HepG2 (cell line): ENCODE measurements at regions not wholly inside any gene's neighbourhood (a gene's known extent, or its start where the extent isn't known, plus 50 kb on each side); places are given as distances from the start of the nearest gene placed in this dataset.

Source experiments
- BCL6 ChIP-seq: IDR thresholded peaks from 2 replicates; pipeline ENCODE4 v1.6.1; 2016; ENCODE audit warnings: missing genetic modification reagents, missing compliant biosample characterization
- HOXA3 ChIP-seq: sonication (generic); formaldehyde crosslinking; IDR thresholded peaks from 2 replicates; pipeline ENCODE4 v1.5.0; 2020; ENCODE audit warnings: missing genetic modification reagents
- JUNB ChIP-seq: sonication (generic); formaldehyde crosslinking; IDR thresholded peaks from 2 replicates; pipeline ENCODE4 v1.8.0; 2022; ENCODE audit warnings: missing genetic modification reagents, mild to moderate bottlenecking, borderline replicate concordance
- KDM2A ChIP-seq: sonication (generic); formaldehyde crosslinking; IDR thresholded peaks from 2 replicates; pipeline ENCODE4 v1.4.0; 2020; ENCODE audit warnings: low read depth, missing genetic modification reagents, borderline replicate concordance
- MEF2D ChIP-seq: sonication (generic); formaldehyde crosslinking; IDR thresholded peaks from 2 replicates; pipeline ENCODE4 v1.5.1; 2020; ENCODE audit warnings: mild to moderate bottlenecking, missing genetic modification reagents
- MYC ChIP-seq: sonication (generic); formaldehyde crosslinking; IDR thresholded peaks from 2 replicates; pipeline ENCODE4 v1.9.0; 2021; ENCODE audit warnings: missing genetic modification reagents, borderline replicate concordance
- POGZ ChIP-seq: sonication (generic); formaldehyde crosslinking; IDR thresholded peaks from 2 replicates; pipeline ENCODE4 v1.4.0; 2020; ENCODE audit warnings: mild to moderate bottlenecking, missing genetic modification reagents
- ZBTB1 ChIP-seq: sonication (generic); formaldehyde crosslinking; IDR thresholded peaks from 2 replicates; pipeline ENCODE4 v1.4.0; 2020; ENCODE audit warnings: missing genetic modification reagents, borderline replicate concordance
- ZMYM2 ChIP-seq: sonication (generic); formaldehyde crosslinking; IDR thresholded peaks from 2 replicates; pipeline ENCODE4 v1.8.0; 2022; ENCODE audit warnings: mild to moderate bottlenecking, missing genetic modification reagents
- ZNF12 ChIP-seq: sonication (generic); formaldehyde crosslinking; IDR thresholded peaks from 2 replicates; pipeline ENCODE4 v1.5.0; 2020; ENCODE audit warnings: missing genetic modification reagents
- ZNF264 ChIP-seq: sonication (generic); formaldehyde crosslinking; IDR thresholded peaks from 2 replicates; pipeline ENCODE4 v1.4.0; 2020; ENCODE audit warnings: missing genetic modification reagents
- ZNF441 ChIP-seq: sonication (generic); formaldehyde crosslinking; IDR thresholded peaks from 2 replicates; pipeline ENCODE4 v1.7.0; 2021; ENCODE audit warnings: missing genetic modification reagents, borderline replicate concordance
- ZNF678 ChIP-seq: sonication (generic); formaldehyde crosslinking; IDR thresholded peaks from 2 replicates; pipeline ENCODE4 v1.4.0; 2020; ENCODE audit warnings: mild to moderate bottlenecking, missing genetic modification reagents
- ZNF790 ChIP-seq: sonication (generic); formaldehyde crosslinking; IDR thresholded peaks from 2 replicates; pipeline ENCODE4 v1.8.0; 2022; ENCODE audit warnings: missing genetic modification reagents, mild to moderate bottlenecking, borderline replicate concordance
- TF ChIP-seq, protein P1 (sequence below), 2 experiments: sonication (generic) in 1 of 2; formaldehyde crosslinking in 1 of 2; IDR thresholded peaks; 2 replicates each; pipeline versions ENCODE4 v1.5.1 to v1.6.1; 2011 to 2020; ENCODE audit warnings: borderline replicate concordance in 1 of 2, low read depth in 1 of 2, low read length in 1 of 2, mild to moderate bottlenecking in 1 of 2, missing genetic modification reagents in 1 of 2, moderate library complexity in 1 of 2
- TF ChIP-seq, protein P2 (sequence below): IDR thresholded peaks from 2 replicates; pipeline ENCODE4 v1.6.1; 2016; ENCODE audit warnings: control low read depth
- TF ChIP-seq, protein P3 (sequence below): sonication (generic); formaldehyde crosslinking; IDR thresholded peaks from 2 replicates; pipeline ENCODE4 v1.5.0; 2020; ENCODE audit warnings: mild to moderate bottlenecking, missing genetic modification reagents, moderate library complexity
- TF ChIP-seq, protein P4 (sequence below): IDR thresholded peaks from 2 replicates; pipeline ENCODE4 v1.6.1; 2016
- TF ChIP-seq, protein P5 (sequence below): sonication (generic); formaldehyde crosslinking; IDR thresholded peaks from 2 replicates; pipeline ENCODE4 v1.4.0; 2020; ENCODE audit warnings: missing genetic modification reagents, borderline replicate concordance
- TF ChIP-seq, protein P6 (sequence below): fragments of 450-650 bp; IDR thresholded peaks from 2 replicates; pipeline ENCODE4 v1.6.1; 2017; ENCODE audit warnings: mild to moderate bottlenecking

DNA sequence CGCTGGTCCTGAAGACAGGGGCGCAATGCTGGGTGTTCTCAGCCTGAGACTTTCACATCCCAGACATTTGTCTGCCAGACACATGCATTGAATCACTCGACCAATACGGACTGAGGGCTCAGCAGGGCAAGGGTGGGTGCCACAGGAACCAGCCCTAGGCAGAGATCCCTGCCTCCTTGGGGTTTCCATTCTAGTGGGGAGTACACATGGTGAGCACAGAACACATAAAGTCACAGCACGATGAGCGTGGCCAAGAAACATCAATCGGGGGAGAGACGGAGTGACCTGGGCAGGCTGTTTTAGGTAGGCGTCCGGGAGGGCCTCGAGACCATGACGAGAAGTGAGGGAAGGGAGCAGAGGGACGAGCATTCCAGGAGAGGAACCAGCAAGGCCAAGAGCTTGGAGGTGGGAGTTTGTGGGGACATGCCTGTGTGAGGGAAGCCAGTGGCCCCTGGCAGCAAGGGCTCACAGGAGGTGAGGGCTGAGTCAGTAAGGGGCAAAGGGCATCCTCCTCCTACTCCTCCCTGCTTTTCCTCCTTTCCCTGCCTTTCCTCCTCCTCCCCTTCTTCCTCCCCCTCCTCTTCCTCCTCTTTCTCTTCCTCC is 126.3 kb upstream of the PEG3 start (continued):
- TF ChIP-seq MEF2D (CRISPR knock-in tag) (no peak; the same call in 1 of the 2 replicates), BCL6 (no peak), JUNB (CRISPR knock-in tag) (no peak), ZNF264 (no peak), MYC (CRISPR knock-in tag) (peak; percentile 7; the same call in 1 of the 2 replicates), ZMYM2 (no peak), ZNF790 (no peak), ZNF12 (no peak), KDM2A (CRISPR knock-in tag) (no peak), POGZ (peak; percentile 47; the same call in 1 of the 2 replicates), ZBTB1 (CRISPR knock-in tag) (no peak), ZNF441 (CRISPR knock-in tag) (0 out of 2 replicates have a peak, but pooled peaks have one; percentile 16), ZNF678 (CRISPR knock-in tag) (0 out of 2 replicates have a peak, but pooled peaks have one; percentile 14), HOXA3 (CRISPR knock-in tag) (no peak; the same call in 1 of the 2 replicates)
- TF ChIP-seq, protein P1, sequence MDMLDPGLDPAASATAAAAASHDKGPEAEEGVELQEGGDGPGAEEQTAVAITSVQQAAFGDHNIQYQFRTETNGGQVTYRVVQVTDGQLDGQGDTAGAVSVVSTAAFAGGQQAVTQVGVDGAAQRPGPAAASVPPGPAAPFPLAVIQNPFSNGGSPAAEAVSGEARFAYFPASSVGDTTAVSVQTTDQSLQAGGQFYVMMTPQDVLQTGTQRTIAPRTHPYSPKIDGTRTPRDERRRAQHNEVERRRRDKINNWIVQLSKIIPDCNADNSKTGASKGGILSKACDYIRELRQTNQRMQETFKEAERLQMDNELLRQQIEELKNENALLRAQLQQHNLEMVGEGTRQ (IDR thresholded peaks at IDR 0.05; ENCODE audit: low read depth, low read length) = no peak
- TF ChIP-seq, protein P1 (CRISPR knock-in tag; IDR thresholded peaks at IDR 0.05; ENCODE audit: borderline replicate concordance) = no peak
- TF ChIP-seq, protein P2, sequence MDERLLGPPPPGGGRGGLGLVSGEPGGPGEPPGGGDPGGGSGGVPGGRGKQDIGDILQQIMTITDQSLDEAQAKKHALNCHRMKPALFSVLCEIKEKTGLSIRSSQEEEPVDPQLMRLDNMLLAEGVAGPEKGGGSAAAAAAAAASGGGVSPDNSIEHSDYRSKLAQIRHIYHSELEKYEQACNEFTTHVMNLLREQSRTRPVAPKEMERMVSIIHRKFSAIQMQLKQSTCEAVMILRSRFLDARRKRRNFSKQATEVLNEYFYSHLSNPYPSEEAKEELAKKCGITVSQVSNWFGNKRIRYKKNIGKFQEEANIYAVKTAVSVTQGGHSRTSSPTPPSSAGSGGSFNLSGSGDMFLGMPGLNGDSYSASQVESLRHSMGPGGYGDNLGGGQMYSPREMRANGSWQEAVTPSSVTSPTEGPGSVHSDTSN = no peak
- TF ChIP-seq, protein P3, sequence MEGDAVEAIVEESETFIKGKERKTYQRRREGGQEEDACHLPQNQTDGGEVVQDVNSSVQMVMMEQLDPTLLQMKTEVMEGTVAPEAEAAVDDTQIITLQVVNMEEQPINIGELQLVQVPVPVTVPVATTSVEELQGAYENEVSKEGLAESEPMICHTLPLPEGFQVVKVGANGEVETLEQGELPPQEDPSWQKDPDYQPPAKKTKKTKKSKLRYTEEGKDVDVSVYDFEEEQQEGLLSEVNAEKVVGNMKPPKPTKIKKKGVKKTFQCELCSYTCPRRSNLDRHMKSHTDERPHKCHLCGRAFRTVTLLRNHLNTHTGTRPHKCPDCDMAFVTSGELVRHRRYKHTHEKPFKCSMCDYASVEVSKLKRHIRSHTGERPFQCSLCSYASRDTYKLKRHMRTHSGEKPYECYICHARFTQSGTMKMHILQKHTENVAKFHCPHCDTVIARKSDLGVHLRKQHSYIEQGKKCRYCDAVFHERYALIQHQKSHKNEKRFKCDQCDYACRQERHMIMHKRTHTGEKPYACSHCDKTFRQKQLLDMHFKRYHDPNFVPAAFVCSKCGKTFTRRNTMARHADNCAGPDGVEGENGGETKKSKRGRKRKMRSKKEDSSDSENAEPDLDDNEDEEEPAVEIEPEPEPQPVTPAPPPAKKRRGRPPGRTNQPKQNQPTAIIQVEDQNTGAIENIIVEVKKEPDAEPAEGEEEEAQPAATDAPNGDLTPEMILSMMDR (CRISPR knock-in tag) = no peak
- TF ChIP-seq, protein P4, sequence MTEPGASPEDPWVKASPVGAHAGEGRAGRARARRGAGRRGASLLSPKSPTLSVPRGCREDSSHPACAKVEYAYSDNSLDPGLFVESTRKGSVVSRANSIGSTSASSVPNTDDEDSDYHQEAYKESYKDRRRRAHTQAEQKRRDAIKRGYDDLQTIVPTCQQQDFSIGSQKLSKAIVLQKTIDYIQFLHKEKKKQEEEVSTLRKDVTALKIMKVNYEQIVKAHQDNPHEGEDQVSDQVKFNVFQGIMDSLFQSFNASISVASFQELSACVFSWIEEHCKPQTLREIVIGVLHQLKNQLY (CRISPR knock-in tag) = no peak
- TF ChIP-seq, protein P5, sequence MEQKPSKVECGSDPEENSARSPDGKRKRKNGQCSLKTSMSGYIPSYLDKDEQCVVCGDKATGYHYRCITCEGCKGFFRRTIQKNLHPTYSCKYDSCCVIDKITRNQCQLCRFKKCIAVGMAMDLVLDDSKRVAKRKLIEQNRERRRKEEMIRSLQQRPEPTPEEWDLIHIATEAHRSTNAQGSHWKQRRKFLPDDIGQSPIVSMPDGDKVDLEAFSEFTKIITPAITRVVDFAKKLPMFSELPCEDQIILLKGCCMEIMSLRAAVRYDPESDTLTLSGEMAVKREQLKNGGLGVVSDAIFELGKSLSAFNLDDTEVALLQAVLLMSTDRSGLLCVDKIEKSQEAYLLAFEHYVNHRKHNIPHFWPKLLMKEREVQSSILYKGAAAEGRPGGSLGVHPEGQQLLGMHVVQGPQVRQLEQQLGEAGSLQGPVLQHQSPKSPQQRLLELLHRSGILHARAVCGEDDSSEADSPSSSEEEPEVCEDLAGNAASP = peak; percentile 38; the same call in 1 of the 2 replicates
- TF ChIP-seq, protein P6, sequence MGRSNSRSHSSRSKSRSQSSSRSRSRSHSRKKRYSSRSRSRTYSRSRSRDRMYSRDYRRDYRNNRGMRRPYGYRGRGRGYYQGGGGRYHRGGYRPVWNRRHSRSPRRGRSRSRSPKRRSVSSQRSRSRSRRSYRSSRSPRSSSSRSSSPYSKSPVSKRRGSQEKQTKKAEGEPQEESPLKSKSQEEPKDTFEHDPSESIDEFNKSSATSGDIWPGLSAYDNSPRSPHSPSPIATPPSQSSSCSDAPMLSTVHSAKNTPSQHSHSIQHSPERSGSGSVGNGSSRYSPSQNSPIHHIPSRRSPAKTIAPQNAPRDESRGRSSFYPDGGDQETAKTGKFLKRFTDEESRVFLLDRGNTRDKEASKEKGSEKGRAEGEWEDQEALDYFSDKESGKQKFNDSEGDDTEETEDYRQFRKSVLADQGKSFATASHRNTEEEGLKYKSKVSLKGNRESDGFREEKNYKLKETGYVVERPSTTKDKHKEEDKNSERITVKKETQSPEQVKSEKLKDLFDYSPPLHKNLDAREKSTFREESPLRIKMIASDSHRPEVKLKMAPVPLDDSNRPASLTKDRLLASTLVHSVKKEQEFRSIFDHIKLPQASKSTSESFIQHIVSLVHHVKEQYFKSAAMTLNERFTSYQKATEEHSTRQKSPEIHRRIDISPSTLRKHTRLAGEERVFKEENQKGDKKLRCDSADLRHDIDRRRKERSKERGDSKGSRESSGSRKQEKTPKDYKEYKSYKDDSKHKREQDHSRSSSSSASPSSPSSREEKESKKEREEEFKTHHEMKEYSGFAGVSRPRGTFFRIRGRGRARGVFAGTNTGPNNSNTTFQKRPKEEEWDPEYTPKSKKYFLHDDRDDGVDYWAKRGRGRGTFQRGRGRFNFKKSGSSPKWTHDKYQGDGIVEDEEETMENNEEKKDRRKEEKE = no peak
